ENCODE measurements at regions not wholly inside any gene's neighbourhood (a gene's known extent, or its start where the extent isn't known, plus 50 kb on each side); places are given as distances from the start of the nearest gene placed in this dataset.
"Not testable (repeated sequence)": the region's sequence is repeated elsewhere in the genome, so short reads cannot be mapped to it uniquely, and the experiment has no call there.

- DNase-seq (ENCODE audit: low read depth): no peak
Observed at GRCh38 chr4:44965435-44966095, 239.2 kb upstream of the GNPDA2 start.

DNA sequence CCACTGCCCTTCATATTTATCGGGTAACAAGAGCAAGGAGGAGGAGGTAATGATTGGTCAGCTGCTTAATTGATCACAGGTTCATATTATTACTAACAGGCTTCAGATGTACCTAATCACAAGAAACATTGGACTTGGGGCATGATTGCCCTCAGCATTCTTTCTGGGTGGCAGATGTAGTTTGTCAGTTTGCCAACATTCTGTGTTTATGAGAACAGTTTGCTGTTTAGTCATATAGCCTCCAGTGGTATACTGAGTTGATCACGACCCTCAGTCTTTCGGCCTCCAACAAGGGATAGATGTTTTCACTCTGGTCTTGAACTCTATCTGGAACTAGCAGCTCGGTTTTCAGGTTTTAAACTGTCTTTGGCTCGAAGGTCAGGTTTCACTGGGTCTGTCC, 237.7 kb upstream of the GNPDA2 start:
- DNase-seq (ENCODE audit: low read depth): not testable (repeated sequence)

DNA sequence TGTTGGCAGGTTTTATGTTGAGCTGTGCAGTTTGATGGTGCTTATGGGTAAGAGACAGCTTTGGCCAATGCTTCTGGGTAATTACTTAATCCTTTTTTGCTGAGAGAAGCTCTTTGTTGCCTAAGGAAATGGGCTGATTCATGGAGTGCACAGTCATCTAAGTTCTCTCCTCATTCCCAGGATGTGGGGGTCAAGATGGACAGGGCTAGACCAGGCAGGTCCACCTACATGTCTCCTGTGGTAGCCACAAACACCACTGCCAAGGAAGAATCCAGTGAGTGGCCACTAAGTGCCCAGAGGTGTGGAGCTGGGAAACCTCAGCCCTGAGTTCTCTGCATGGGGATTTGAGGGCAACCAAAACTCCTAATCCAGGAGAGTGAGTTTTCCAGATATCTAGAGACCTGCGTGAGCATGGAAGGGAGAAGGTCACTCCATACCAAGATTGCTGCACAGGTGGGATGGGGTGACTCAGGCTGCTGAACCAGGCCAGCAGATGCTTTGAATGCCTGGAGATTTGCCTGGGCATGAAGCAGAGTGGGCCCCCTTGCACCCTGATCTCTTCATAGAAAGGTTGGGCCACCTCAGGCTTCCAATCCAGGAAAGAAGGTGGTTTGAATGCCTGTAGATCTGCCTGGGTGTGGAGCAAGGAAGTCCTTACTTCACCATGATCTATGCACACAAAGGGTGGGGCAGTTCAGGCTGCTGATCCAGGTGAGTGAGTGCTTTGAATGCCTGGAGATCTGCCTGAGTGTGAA, 234.8 kb upstream of the GNPDA2 start:
- DNase-seq (ENCODE audit: low read depth): no peak

- DNase-seq (ENCODE audit: low read depth): no peak
Observed at GRCh38 chr4:44931720-44932119, 205.4 kb upstream of the GNPDA2 start.

GRCh38 chr4:44928785-44929184, 202.4 kb upstream of the GNPDA2 start:
- no peak for DNase-seq (ENCODE audit: low read depth)

DNA sequence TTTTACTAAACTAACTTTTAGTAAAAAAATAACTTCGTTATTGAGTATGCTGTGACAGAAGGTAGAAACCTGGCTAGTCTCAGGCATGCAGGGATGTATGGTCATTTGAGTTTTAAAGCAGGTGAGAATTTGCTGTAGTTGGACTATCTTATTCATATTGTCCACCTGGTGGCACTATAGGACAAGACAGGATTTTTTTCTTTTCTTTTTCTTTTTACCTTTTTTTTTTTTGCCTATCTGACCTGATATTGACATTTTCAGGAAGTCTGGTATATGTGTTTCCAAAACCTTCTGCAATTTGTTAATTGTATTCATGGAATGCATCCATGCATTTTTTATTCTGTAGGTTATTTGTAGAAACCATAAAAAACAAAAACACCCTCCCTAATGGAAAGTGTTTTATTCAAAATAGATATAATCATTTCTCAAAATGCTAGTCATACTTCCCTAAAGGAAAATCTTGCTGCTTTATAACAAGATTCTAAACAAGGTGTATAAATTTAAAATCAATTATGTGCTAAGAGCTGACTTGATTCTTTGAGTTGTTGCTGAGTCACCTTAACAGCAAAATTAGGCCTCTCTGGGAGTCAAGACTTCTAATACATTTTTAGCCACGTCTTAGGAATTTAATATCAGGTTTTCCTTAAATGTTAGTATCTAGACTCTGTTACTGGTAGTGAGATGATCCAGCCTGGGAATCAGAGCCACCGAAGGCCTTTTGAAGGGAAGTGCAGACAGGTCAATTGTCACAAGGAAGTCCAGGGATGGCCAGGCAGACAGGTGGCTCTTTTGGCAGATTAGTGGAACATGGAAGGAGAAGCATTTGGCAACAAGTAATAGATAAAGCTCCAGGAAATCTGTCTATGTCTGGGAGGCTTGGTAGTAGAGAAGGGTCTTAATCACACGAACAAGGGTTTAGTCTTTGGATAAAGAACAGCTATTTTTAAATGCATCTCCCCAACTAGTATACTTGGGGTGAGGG, 201.3 kb upstream of the GNPDA2 start:
- DNase-seq (ENCODE audit: low read depth): peak; percentile 1

GRCh38 chr4:44916411-44916810, 190.1 kb upstream of the GNPDA2 start:
- DNase-seq (ENCODE audit: low read depth): no peak

DNA sequence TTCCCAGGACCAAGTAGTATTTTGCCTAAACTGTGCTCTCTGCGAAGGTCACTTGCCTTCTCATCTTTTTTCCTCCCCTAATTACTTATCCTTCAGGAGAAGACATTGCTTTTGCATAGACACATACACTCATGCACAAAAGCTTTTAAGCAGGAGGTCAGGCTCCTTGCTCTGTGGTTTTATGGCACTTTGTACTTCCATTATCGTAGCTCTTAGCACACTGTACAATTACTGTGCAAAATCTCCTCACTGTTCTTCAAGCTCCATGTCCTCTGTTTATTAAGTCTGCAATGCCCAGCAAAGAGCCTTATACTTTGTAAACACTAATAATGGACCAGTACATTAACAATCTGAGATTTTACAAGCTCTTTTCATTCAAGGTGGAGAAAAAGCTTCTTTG, 188.4 kb upstream of the GNPDA2 start:
- no peak for DNase-seq (ENCODE audit: low read depth)

GRCh38 chr4:44914223-44914622, 187.9 kb upstream of the GNPDA2 start:
- no peak for DNase-seq (ENCODE audit: low read depth)

DNA sequence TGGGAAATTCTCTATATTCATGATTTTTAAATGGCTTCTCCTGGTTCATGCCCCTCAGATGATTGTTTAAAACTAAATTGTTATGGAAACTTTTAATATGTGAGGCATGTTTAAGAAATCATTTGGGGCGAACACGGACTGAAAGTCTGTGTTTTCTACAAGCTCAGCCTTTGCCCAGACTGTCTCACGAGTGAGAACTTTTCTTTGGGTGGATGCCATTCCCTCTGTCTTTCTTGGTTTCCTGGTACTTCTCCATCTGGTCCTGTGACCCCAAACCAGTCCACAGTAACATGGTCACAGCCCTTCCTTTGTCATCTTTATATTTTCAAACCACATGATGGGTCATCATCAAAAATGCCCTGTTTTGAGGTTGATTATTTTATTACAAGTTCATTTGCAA, 186.6 kb upstream of the GNPDA2 start:
- no peak for DNase-seq (ENCODE audit: low read depth)

DNA sequence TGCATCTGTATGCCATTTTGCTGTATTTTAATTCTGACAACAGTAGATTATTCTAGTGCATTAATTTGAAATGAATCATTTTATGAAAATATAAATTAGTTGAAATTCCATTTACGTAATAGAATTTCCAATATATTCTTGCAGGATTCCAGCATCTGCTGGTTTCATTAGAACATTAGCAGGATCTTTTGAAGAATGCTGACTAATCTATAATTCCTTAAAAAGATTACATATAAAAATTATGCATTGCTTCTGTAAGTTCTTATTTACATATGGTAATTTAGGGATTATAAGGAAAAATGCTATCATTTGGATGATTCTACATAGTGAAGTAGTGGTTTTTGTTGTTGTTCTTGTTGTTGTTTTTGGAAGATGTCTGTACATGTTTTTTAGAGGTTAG, 182.2 kb upstream of the GNPDA2 start:
- DNase-seq (ENCODE audit: low read depth): no peak

GRCh38 chr4:44872246-44872645, 145.9 kb upstream of the GNPDA2 start:
- no peak for DNase-seq (ENCODE audit: low read depth)

GRCh38 chr4:44871133-44871532, 144.8 kb upstream of the GNPDA2 start:
- no peak for DNase-seq (ENCODE audit: low read depth)

GRCh38 chr4:44869985-44870384, 143.6 kb upstream of the GNPDA2 start:
- no peak for DNase-seq (ENCODE audit: low read depth)

DNA sequence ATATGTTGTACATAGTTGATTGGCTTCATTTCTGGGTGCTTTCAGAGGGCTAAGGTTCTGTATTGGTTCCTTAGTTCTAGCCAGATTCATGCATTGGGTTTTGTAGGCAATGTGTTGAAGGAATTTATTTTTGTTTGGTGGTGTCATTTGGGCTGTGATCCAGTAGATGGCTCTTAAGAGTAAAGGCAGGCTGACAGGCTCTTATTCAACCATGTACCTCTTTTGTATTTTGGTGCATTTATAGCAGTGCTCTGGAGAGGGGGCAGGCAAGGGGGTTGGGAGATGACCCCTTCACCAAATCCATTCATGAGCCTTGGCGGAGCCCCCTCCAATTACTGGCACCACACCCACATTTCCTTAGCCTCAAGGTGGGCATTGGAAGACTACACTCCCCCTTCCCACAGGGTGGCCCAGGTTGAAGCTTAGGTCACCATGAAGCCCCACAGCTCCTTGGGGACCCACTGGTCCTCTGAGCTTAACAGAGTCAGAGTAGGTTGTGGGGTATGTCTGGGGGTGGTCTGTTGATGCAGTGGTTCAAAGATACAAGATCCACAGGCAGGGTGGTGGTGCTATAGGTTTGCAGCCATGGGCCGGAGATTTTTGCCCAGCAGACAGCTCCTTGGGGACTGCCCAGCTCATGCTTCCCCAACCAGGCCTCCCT, 143.0 kb upstream of the GNPDA2 start:
- DNase-seq (ENCODE audit: low read depth): no peak

- DNase-seq (ENCODE audit: low read depth): no peak
Observed at GRCh38 chr4:44861756-44862155, 135.4 kb upstream of the GNPDA2 start.

DNA sequence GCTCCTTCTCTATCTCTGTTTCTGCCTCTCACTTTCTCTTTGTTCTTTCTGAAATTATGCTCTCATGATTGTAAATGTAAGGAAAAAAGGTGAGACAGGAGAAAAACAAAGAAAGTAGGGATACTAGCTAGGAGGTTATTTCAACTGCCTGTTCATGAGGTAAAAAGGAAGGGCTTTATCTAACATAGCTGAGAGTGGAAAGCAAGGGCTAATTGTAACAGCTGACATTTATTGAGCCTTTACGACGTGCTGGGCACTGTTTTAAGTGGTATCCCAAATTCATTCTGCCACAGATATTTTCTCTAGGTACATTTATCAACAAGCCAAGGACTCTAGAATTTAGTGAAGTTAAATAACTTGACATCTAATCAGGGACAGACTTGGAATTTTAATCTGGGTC, 133.1 kb upstream of the GNPDA2 start:
- no peak for DNase-seq (ENCODE audit: low read depth)

DNA sequence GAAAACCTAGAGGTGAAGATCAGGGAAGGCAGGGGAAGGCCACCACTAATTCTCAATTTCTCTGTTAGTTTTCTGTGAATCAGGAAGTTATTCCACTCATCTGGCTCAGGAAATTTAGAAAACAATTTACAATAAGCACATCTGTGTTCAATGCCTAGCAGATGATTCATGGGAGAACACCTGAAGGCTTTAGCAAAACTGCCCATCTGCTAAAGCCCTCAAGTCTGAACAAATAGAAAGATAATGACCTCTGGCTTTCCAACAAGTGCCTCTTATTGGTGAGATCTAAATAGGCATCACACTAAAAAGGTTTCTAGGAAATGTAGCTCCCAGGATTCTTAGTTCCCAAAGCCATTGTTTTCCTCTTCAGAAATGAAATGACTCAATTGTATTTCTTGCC, 122.1 kb upstream of the GNPDA2 start:
- no peak for DNase-seq (ENCODE audit: low read depth)

DNA sequence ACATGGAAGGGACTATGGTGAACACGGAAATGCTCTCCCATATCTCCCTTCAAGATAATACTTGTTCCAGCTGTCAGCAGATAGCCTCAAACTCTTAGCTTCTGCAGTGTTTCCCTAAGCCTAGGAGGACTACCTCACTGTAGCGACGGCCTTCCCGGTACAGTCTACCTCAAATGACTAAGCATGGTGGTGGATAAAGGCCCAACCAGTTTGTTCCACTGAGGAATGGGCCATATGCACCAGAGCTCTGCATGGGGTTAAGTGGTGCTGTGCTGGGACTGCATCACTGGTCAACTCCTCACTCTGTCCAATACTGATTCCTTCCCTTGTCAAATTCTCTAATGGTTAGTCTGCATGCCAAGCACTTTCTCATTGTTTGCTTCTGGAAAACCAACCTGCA, 119.6 kb upstream of the GNPDA2 start:
- no peak for DNase-seq (ENCODE audit: low read depth)

DNA sequence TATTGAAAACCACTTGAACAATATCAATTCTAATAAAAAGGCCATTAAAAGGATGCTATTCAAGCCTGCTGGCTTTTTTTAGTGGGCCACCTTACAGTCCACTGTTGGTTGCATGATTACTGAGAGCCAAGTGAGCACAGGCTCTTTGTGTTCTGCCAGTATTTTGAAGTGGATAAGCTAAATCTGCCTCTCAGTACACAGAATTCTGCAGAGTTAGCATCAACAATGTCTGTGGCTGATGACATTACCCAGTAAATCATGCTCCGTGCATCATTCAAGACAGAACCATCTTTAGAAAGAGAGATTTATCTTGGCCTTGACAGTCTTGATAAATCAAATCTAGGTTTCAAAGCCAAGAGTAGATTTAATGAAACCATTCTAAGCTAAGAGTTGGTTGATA, 119.0 kb upstream of the GNPDA2 start:
- no peak for DNase-seq (ENCODE audit: low read depth)

- no peak for DNase-seq (ENCODE audit: low read depth)
Observed at GRCh38 chr4:44842531-44842930, 116.2 kb upstream of the GNPDA2 start.

- no peak for DNase-seq (ENCODE audit: low read depth)
Observed at GRCh38 chr4:44817930-44818329, 91.6 kb upstream of the GNPDA2 start.

Data from fibroblast of the conjunctiva (primary cell).